CD14-positive monocyte (primary cell): ENCODE measurements at regions not wholly inside any gene's neighbourhood (a gene's known extent, or its start where the extent isn't known, plus 50 kb on each side); places are given as distances from the start of the nearest gene placed in this dataset.

Experiments used
- DNase-seq, 3 donors: peaks; one replicate each; pipeline ENCODE4 v3.0.0-alpha.2; 2011 to 2022
- H2AFZ ChIP-seq: 2 replicates; pipeline ENCODE4 v1.6.0; 2012; ENCODE audit warnings: mild to moderate bottlenecking, low read depth, low read length, inconsistent platforms; ENCODE audit not compliant: insufficient read depth, poor library complexity, severe bottlenecking
- H3K27ac ChIP-seq, 2 donors: 1 replicate in 1 of 2; 2 replicates in 1 of 2; pipeline ENCODE4 v1.5.1; 2012 to 2013; ENCODE audit warnings: low read length in 2 of 2, control low read depth in 1 of 2, inconsistent platforms in 1 of 2, low read depth in 1 of 2, mild to moderate bottlenecking in 1 of 2
- H3K27me3 ChIP-seq, 2 donors: one replicate each; pipeline versions ENCODE4 v1.6.0 to v1.6.1; 2011 to 2013; ENCODE audit warnings: low read length in 2 of 2; ENCODE audit not compliant: control insufficient read depth in 2 of 2, insufficient read depth in 2 of 2
- H3K36me3 ChIP-seq, 2 donors: replicated peaks in 1 of 2; 1 replicate in 1 of 2; 2 replicates in 1 of 2; pipeline versions ENCODE4 v1.5.1 to v1.6.1; 2012 to 2013; ENCODE audit warnings: low read length in 2 of 2, control low read depth in 1 of 2, inconsistent platforms in 1 of 2, mild to moderate bottlenecking in 1 of 2; ENCODE audit not compliant: insufficient read depth in 2 of 2, control insufficient read depth in 1 of 2
- H3K4me1 ChIP-seq, 2 donors: 1 replicate in 1 of 2; 2 replicates in 1 of 2; pipeline versions ENCODE4 v1.5.1 to v1.6.1; 2012 to 2013; ENCODE audit warnings: low read length in 2 of 2, control low read depth in 1 of 2, inconsistent platforms in 1 of 2, mild to moderate bottlenecking in 1 of 2, moderate library complexity in 1 of 2; ENCODE audit not compliant: insufficient read depth in 2 of 2, control insufficient read depth in 1 of 2
- H3K4me2 ChIP-seq: replicated peaks from 2 replicates; pipeline ENCODE3; 2012; ENCODE audit warnings: low read length, moderate library complexity, mild to moderate bottlenecking; ENCODE audit not compliant: poor library complexity, severe bottlenecking; ENCODE audit errors: extremely low read depth
- H3K4me3 ChIP-seq, 3 experiments: fragments of 200-600 bp in 1 of 3; sonication (generic) in 1 of 3; replicated peaks in 1 of 3; 1 replicate in 2 of 3; 2 replicates in 1 of 3; pipeline ENCODE4 v1.5.1; 2011 to 2013; ENCODE audit warnings: low read length in 3 of 3, mild to moderate bottlenecking in 3 of 3, control low read depth in 2 of 3, low read depth in 2 of 3, inconsistent platforms in 1 of 3, moderate library complexity in 1 of 3
- H3K79me2 ChIP-seq: 2 replicates; pipeline ENCODE4 v1.6.0; 2012; ENCODE audit warnings: mild to moderate bottlenecking, control low read depth, inconsistent platforms, low read length, moderate library complexity; ENCODE audit not compliant: insufficient read depth
- H3K9ac ChIP-seq: 2 replicates; pipeline ENCODE4 v1.6.0; 2017; ENCODE audit warnings: low read length, mild to moderate bottlenecking; ENCODE audit not compliant: insufficient read depth, poor library complexity, severe bottlenecking
- H3K9me3 ChIP-seq, 2 donors: replicated peaks in 1 of 2; 1 replicate in 1 of 2; 2 replicates in 1 of 2; pipeline versions ENCODE4 v1.5.1 to v1.6.1; 2012 to 2013; ENCODE audit warnings: low read length in 2 of 2, control low read depth in 1 of 2; ENCODE audit not compliant: control insufficient read depth in 1 of 2, insufficient read depth in 1 of 2
- H4K20me1 ChIP-seq: 2 replicates; pipeline ENCODE4 v1.6.0; 2012; ENCODE audit warnings: mild to moderate bottlenecking, low read length, control low read depth, moderate library complexity; ENCODE audit not compliant: insufficient read depth
- H3K27ac Mint-ChIP-seq, 7 donors: one replicate each; pipeline ENCODE4 v1.8.0; 2020; ENCODE audit warnings: mild to moderate bottlenecking in 7 of 7, mixed read lengths in 7 of 7, moderate library complexity in 6 of 7, inconsistent platforms in 2 of 7
- H3K27me3 Mint-ChIP-seq, 3 donors: one replicate each; pipeline ENCODE4 v1.8.0; 2021 to 2022; ENCODE audit warnings: low read depth in 3 of 3, mild to moderate bottlenecking in 3 of 3, mixed read lengths in 3 of 3, moderate library complexity in 3 of 3, inconsistent platforms in 1 of 3
- H3K36me3 Mint-ChIP-seq, 2 donors: one replicate each; pipeline ENCODE4 v1.8.0; 2020; ENCODE audit warnings: mixed read lengths in 2 of 2, inconsistent platforms in 1 of 2, mild to moderate bottlenecking in 1 of 2
- H3K4me1 Mint-ChIP-seq: one replicate; pipeline ENCODE4 v1.8.0; 2020; ENCODE audit warnings: mild to moderate bottlenecking, mixed read lengths
- H3K4me3 Mint-ChIP-seq, 2 donors: one replicate each; pipeline ENCODE4 v1.8.0; 2020; ENCODE audit warnings: mild to moderate bottlenecking in 2 of 2, mixed read lengths in 2 of 2, moderate library complexity in 1 of 2
- H3K9me3 Mint-ChIP-seq, 7 donors: one replicate each; pipeline ENCODE4 v1.8.0; 2020 to 2022; ENCODE audit warnings: mixed read lengths in 7 of 7, mild to moderate bottlenecking in 6 of 7, moderate library complexity in 6 of 7, inconsistent platforms in 2 of 7
- CTCF ChIP-seq: fragments of 200-600 bp; IDR thresholded peaks from one replicate; pipeline ENCODE4 v1.8.0; 2022; ENCODE audit warnings: antibody characterized with exemption, mild to moderate bottlenecking
- WGBS: methylation state at CpG from one replicate; pipeline ENCODE4 v1.1.5; 2013; ENCODE audit warnings: missing lambda C conversion rate; ENCODE audit not compliant: insufficient coverage; 5-methylcytosine and 5-hydroxymethylcytosine counted together
- intact Hi-C, 2 donors: fragments of 100-400 bp; cut with micrococcal nuclease; formaldehyde crosslinking; loops; one replicate each; pipeline versions ENCODE4 v1.15.0 to v1.15.1; 2023

GRCh38 chr15:96126859-96127258 lies 203.6 kb upstream of the NR2F2 start:
- H3K27me3 Mint-ChIP-seq, result peaks cover 0 to 3% (median 0%) of the 10 kb centered on the region in 3 donors

GRCh38 chr15:96130734-96131133 lies 199.8 kb upstream of the NR2F2 start:
- Histone ChIP-seq H3K27me3 (no peaks in the 10 kb centered on the region), H3K9ac (no peak overlapping the region), H3K9me3 (peaks cover 0 to 4% of the 10 kb centered on the region in 2 donors), H4K20me1 (no peaks in the 10 kb centered on the region), H3K36me3 (no peaks in the 10 kb centered on the region), H3K4me2 (no peak overlapping the region), H3K79me2 (no peaks in the 10 kb centered on the region), H3K27ac (no peak overlapping the region), H3K4me3 (no peak overlapping the region), H3K4me1 (no peaks in the 10 kb centered on the region), H2AFZ (no peak overlapping the region)
- DNase-seq, result no peak
- no peaks in the 10 kb centered on the region for H3K36me3 Mint-ChIP-seq
- 0% methylated on average over 1 of the region's 1 CpG for WGBS
- peaks cover 4 to 9% (median 6%) of the 10 kb centered on the region in 7 donors for H3K9me3 Mint-ChIP-seq
- TF ChIP-seq CTCF, result no peak
- H3K4me3 Mint-ChIP-seq, result no peak overlapping the region
- no peak overlapping the region for H3K27ac Mint-ChIP-seq
- H3K27me3 Mint-ChIP-seq, result peaks cover 0 to 3% (median 0%) of the 10 kb centered on the region in 3 donors
- H3K4me1 Mint-ChIP-seq, result no peaks in the 10 kb centered on the region
- intact Hi-C loops, result no loop called here

More at GRCh38 chr15:96126859-96127258, 203.6 kb upstream of the NR2F2 start:
- WGBS, result 88% methylated on average over 5 of the region's 5 CpGs
- no peak overlapping the region for H2AFZ ChIP-seq
- H3K9me3 Mint-ChIP-seq, result peaks cover 0 to 11% (median 5%) of the 10 kb centered on the region in 7 donors
- no peak overlapping the region for H3K27ac ChIP-seq
- intact Hi-C loops, result no loop called here
- H4K20me1 ChIP-seq, result no peaks in the 10 kb centered on the region
- H3K4me1 Mint-ChIP-seq, result no peaks in the 10 kb centered on the region
- no peak for TF ChIP-seq CTCF
- H3K4me3 Mint-ChIP-seq, result no peak overlapping the region
- H3K4me2 ChIP-seq, result no peak overlapping the region
- peaks cover 0 to 3% of the 10 kb centered on the region in 2 donors for H3K9me3 ChIP-seq
- H3K4me1 ChIP-seq, result no peaks in the 10 kb centered on the region
- H3K27ac Mint-ChIP-seq, result no peak overlapping the region
- no peaks in the 10 kb centered on the region for H3K79me2 ChIP-seq
- no peak overlapping the region for H3K9ac ChIP-seq
- no peak for DNase-seq
- H3K4me3 ChIP-seq, result no peak overlapping the region
- H3K36me3 Mint-ChIP-seq, result no peaks in the 10 kb centered on the region
- H3K27me3 ChIP-seq, result no peaks in the 10 kb centered on the region
- no peaks in the 10 kb centered on the region for H3K36me3 ChIP-seq
